Effector CD8-positive, alpha-beta T cell (primary cell): ENCODE measurements at regions not wholly inside any gene's neighbourhood (a gene's known extent, or its start where the extent isn't known, plus 50 kb on each side); places are given as distances from the start of the nearest gene placed in this dataset.

ENCODE experiments used
- DNase-seq: peaks from one replicate; lab custom pipeline; 2025; lab: John Stamatoyannopoulos, UW

DNA sequence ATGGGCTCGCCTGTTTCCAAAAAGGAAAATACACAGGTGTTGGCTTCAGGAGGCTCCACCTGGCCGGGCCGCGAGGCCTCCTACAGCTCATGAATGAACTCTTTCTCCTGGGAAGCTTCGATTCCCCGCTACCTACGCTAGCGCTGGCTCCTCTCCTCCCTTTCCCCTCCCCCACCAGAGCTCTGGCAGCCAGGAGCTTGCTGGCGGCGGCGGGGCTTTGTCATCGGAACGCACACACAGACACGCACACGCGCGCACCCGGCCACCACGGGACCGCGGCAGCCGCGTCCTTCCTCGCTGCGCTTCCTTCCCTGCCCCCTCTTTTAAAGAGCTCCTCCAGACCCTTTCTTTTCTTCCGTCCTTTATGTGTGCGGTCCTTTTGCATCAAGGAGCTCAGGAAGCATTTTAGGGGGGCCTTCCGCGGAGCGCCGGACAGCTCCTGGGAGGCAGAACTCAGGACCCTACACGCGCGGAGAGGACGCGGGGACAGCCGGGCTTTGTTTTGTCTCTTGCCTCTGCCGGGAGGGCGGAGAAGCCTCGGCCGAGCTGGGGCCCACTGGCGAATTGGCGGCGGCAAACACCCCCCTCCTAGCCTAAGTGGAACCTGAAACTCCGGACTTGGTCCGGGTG is 70.2 kb upstream of the BCOR start:
- no peak for DNase-seq

DNA sequence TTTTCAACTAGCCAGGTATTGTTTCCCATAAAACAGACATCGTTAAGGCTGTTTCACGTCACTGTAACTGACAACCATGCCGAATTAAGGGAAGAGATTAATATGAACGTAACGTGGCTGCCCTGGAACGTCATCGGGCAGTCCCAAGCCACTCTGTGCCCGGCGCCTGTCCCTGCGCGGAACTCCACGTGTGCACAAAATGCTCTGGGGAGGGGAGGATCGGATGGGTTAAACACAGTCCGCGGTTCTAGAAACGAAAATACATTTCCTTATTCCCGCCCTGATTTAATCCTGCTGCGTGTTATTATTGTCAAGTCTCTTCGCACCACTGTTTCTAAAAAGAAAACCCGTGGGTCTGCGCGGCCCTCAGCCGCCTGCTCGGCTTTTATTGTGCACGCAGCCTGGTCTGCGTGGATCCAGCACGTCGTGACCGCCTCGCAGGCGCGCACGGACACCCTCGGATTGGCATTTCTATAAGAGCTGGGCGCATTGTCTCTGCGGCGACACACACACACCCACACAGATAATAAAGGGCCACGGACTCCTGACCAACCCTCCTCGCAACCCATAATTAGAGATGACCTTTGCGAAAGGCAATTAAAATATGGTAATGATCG is 69.6 kb upstream of the BCOR start:
- no peak for DNase-seq

DNA sequence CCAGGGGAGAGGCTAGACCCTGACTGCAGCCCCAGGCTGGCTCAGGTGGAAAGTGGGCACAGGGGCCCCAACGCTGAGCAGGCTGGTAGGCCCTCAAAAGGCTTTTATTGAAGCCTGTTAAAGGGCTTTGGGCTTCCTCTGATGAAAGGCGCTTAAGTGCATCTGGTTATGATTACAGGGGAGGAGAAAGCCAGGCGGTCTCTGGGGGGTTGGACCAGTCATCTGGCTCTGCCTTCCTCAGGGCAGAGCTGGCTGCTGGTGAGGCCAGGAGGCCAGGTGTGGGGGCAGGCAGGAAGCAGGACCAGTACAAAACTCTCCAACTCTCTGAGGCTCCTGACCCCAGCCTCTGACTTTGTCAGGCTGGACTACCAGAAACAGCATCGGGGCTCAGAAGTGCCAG is 68.8 kb upstream of the BCOR start:
- DNase-seq: no peak

DNA sequence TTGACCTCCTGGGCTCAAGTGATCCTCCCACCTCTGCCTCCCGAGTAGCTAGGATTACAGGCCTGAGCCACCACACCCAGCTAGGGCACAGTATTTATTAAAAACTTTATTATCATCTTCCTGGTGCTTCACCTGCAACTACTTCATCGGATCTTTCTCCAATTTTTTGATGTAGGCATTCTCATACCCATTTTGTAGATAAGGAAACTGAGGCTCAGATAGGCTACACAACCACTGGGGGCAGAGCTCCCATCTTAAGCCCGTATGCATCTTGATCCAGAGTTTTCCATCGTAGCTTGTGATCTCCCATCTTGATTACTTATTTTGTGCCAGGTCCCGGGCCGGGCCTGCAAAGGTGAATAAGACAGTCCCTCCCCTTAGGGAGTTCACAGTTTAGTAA is 68.1 kb upstream of the BCOR start:
- DNase-seq: no peak

GRCh38 chrX:40165206-40165605 is 67.4 kb upstream of the BCOR start:
- no peak for DNase-seq

DNA sequence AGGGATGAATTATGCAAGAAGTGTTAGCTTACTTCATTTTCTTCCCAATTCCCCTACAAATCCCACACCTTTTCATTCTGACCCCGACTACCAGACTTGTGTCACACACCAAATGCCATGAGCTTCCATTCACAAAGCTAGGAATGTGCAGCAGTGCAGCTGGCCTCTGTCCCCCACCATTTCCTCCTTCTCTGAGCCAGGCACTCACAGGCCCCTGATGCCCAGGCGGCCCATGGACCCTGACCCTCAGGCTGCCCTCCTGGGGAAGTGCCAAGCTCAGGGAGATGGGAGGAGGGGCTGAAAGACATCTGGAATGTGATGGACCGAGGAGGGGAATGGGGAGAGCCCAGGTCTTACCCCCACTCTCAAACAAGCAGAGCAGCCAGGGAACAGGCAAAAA is 67.0 kb upstream of the BCOR start:
- no peak for DNase-seq

- no peak for DNase-seq
These were observed 60.4 kb upstream of the BCOR start for GRCh38 chrX:40158036-40158706.

- DNase-seq: no peak
These were observed 59.7 kb upstream of the BCOR start for GRCh38 chrX:40157228-40158035.

- no peak for DNase-seq
These were observed 58.9 kb upstream of the BCOR start for GRCh38 chrX:40156470-40157227.

GRCh38 chrX:40155589-40156469 is 58.1 kb upstream of the BCOR start:
- DNase-seq: no peak

- no peak for DNase-seq
These were observed 57.3 kb upstream of the BCOR start for GRCh38 chrX:40154853-40155588.

GRCh38 chrX:40154250-40154852 is 56.6 kb upstream of the BCOR start:
- DNase-seq: no peak

DNA sequence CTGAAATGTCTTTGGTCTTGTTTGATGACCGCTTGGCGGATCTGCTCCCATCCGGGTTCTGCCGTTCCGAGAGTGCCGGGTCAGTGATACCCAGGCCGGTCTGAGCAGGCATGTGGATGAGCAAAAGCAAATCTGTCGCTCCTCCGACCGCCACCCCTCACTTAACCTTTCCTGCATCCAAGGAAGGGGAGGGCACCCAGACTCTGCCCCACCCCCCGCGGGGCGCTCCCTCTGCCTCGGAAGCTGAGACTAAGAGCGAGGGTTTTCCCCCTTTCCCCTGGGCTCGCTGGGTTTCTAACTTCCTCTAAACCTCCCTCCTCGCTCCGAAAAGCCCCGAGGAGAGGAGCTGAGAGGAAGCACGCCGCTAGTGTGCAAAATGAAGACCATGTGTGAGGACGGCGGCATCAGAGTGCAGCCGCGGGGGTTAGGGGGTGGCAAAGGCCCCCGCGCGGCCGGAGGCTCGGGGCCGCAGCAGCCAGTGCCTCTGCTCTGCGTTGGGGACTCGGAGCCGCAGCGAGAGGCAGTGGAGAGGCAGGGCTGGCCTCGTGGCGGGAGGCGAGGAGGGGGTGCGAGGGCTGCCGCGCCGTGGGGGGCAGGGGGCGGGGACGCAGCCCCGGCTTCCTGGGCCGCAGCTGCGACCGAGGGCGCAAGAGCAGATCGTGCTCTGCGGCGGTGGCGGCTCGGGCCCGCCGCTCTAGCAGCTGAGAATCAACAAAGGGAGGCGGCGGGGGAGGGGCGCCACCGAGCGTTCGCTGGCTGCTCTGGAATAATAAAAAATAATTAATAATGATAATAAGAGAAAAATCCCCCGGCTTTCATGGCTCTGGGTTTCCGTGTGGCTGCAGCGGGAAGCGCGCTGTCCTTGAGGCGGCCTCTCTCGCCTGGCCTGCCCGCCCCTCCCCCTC is 55.8 kb upstream of the BCOR start:
- peak; percentile 35 for DNase-seq

GRCh38 chrX:40152741-40153344 is 55.1 kb upstream of the BCOR start:
- no peak for DNase-seq

GRCh38 chrX:40152173-40152711 is 54.5 kb upstream of the BCOR start:
- DNase-seq: peak; percentile 8

- DNase-seq: no peak
These were observed 53.7 kb upstream of the BCOR start for GRCh38 chrX:40151211-40152172.

- DNase-seq: no peak
These were observed 52.7 kb upstream of the BCOR start for GRCh38 chrX:40150503-40150902.
